ENCODE measurements at regions not wholly inside any gene's neighbourhood (a gene's known extent, or its start where the extent isn't known, plus 50 kb on each side); places are given as distances from the start of the nearest gene placed in this dataset.

DNA sequence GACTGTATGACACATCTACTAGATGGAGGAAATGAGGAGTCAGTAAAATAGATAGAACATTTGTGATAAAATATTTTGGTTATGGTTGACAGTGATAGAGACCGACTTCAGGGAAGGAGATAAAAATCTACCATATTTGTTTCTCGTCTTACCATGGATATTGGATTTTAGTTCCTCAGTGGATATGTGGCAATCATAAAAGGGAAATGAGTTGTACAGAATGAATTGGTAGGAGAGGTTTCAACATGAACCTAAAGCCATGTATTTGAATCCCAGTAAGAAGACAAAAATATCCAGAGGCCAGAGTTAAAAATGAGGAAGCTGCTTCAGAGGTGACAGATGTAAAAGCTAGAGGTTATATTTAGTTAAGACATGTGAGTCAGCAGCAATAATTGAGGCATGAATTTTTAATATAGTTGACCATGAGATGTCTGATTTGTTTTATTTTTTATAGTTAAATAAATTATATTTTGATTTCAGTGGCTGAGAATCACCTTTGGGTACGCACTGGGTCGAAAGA lies 480.4 kb upstream of the TUSC1 start:
- Histone ChIP-seq H3K4me3 (ENCODE audit: low read length) (no peak overlapping the region), H3K4me1 (ENCODE audit: control insufficient read depth, insufficient read depth, low read length) (no peaks in the 10 kb centered on the region), H3K9me3 (ENCODE audit: control insufficient read depth, low read length) (no peaks in the 10 kb centered on the region), H3K27ac (ENCODE audit: low read length) (no peak overlapping the region), H3K27me3 (ENCODE audit: control insufficient read depth, insufficient read depth) (no peaks in the 10 kb centered on the region)
- intact Hi-C loops (cut with DNase I) = no loop called here
- ATAC-seq (no peak), DNase-seq (no peak)
- WGBS = 76% methylated on average over 4 of the region's 4 CpGs

DNA sequence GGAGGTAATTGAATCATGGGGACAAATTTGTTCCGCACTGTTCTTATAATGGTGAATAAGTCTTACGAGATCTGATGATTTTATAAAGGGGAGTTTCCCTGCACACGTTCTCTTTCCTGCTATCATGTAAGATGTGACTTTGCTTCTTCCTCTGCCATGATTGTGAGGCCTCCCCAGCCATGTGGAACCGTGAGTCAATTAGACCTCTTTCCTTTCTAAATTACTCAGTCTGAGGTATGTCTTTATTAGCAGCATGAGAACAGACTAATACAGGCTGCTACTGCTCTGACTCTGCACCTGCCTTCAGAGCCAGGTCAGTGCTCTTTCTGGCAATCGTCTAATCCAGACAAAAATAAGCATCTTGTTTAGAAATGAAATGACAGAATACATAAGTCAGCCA lies 479.2 kb upstream of the TUSC1 start:
- Histone ChIP-seq H3K27ac (ENCODE audit: low read length) (no peak overlapping the region), H3K9me3 (ENCODE audit: control insufficient read depth, low read length) (no peaks in the 10 kb centered on the region), H3K4me3 (ENCODE audit: low read length) (no peak overlapping the region), H3K4me1 (ENCODE audit: control insufficient read depth, insufficient read depth, low read length) (no peaks in the 10 kb centered on the region), H3K27me3 (ENCODE audit: control insufficient read depth, insufficient read depth) (no peaks in the 10 kb centered on the region)
- intact Hi-C loops (cut with DNase I) = no loop called here
- ATAC-seq (no peak), DNase-seq (no peak)
- 75% methylated on average over 5 of the region's 5 CpGs for WGBS

- H3K4me3 ChIP-seq (ENCODE audit: low read length) = no peak overlapping the region
- WGBS = 85% methylated on average over 2 of the region's 2 CpGs
These were observed 474.1 kb upstream of the TUSC1 start for GRCh38 chr9:26152350-26152749.

GRCh38 chr9:26148128-26148527 lies 469.9 kb upstream of the TUSC1 start:
- Histone ChIP-seq H3K27ac (ENCODE audit: low read length) (no peak overlapping the region), H3K9me3 (ENCODE audit: control insufficient read depth, low read length) (no peaks in the 10 kb centered on the region), H3K4me3 (ENCODE audit: low read length) (no peak overlapping the region), H3K4me1 (ENCODE audit: control insufficient read depth, insufficient read depth, low read length) (no peaks in the 10 kb centered on the region), H3K27me3 (ENCODE audit: control insufficient read depth, insufficient read depth) (no peaks in the 10 kb centered on the region)
- intact Hi-C loops (cut with DNase I) = no loop called here
- no peak for ATAC-seq
- no peak for DNase-seq
- 74% methylated on average over 2 of the region's 2 CpGs for whole genome bisulfite sequencing

More at GRCh38 chr9:26152350-26152749, 474.1 kb upstream of the TUSC1 start:
- no peaks in the 10 kb centered on the region for H3K4me1 ChIP-seq (ENCODE audit: control insufficient read depth, insufficient read depth, low read length)
- intact Hi-C loops (cut with DNase I) = no loop called here
- ATAC-seq (no peak), DNase-seq (no peak)
- no peak overlapping the region for H3K27ac ChIP-seq (ENCODE audit: low read length)
- no peaks in the 10 kb centered on the region for H3K9me3 ChIP-seq (ENCODE audit: control insufficient read depth, low read length)
- H3K27me3 ChIP-seq (ENCODE audit: control insufficient read depth, insufficient read depth) = no peaks in the 10 kb centered on the region

DNA sequence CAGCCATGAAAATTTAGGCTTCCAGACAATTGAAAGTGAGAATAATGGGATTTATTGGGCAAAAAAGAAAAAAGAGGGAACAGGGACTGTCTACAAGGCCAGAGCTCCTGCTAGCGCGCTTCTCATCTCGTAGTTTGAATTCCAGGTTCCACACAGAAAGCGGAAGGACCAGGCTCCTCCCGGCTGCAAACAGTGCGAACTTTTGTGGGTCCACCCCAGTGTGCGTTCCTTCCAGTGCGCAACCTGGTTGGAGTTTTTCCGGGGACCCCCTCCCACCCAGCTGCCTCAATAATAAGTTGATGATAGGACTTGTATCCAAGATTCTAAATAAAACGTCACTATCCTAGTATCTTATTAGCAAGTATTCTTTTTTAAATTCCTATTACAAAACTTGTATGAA lies 467.7 kb upstream of the TUSC1 start:
- Histone ChIP-seq H3K4me1 (ENCODE audit: control insufficient read depth, insufficient read depth, low read length) (no peaks in the 10 kb centered on the region), H3K27ac (ENCODE audit: low read length) (no peak overlapping the region), H3K9me3 (ENCODE audit: control insufficient read depth, low read length) (no peaks in the 10 kb centered on the region), H3K4me3 (ENCODE audit: low read length) (no peak overlapping the region), H3K27me3 (ENCODE audit: control insufficient read depth, insufficient read depth) (no peaks in the 10 kb centered on the region)
- WGBS = 92% methylated on average over 10 of the region's 10 CpGs
- ATAC-seq = no peak
- peak in 1 of 3 donors; percentile 18 for DNase-seq
- intact Hi-C loops (cut with DNase I) = no loop called here

- no peaks in the 10 kb centered on the region for H3K4me1 ChIP-seq (ENCODE audit: control insufficient read depth, insufficient read depth, low read length)
- no peaks in the 10 kb centered on the region for H3K9me3 ChIP-seq (ENCODE audit: control insufficient read depth, low read length)
- DNase-seq (peak in 1 of 3 donors; percentile 16), ATAC-seq (no peak)
- H3K27me3 ChIP-seq (ENCODE audit: control insufficient read depth, insufficient read depth) = no peaks in the 10 kb centered on the region
- H3K27ac ChIP-seq (ENCODE audit: low read length) = no peak overlapping the region
- no peak overlapping the region for H3K4me3 ChIP-seq (ENCODE audit: low read length)
- intact Hi-C loops (cut with DNase I) = no loop called here
- 54% methylated on average over 6 of the region's 6 CpGs for WGBS
These were observed 464.4 kb upstream of the TUSC1 start for GRCh38 chr9:26142631-26143030.

GRCh38 chr9:26142201-26142600 lies 464.0 kb upstream of the TUSC1 start:
- WGBS = 67% methylated on average over 5 of the region's 5 CpGs
- DNase-seq (peak in 1 of 3 donors; percentile 14), ATAC-seq (no peak)
- H3K27ac ChIP-seq (ENCODE audit: low read length) = no peak overlapping the region
- H3K9me3 ChIP-seq (ENCODE audit: control insufficient read depth, low read length) = no peaks in the 10 kb centered on the region
- H3K4me3 ChIP-seq (ENCODE audit: low read length) = no peak overlapping the region
- intact Hi-C loops (cut with DNase I) = no loop called here
- no peaks in the 10 kb centered on the region for H3K4me1 ChIP-seq (ENCODE audit: control insufficient read depth, insufficient read depth, low read length)
- no peaks in the 10 kb centered on the region for H3K27me3 ChIP-seq (ENCODE audit: control insufficient read depth, insufficient read depth)

GRCh38 chr9:26133537-26133936 lies 455.3 kb upstream of the TUSC1 start:
- intact Hi-C loops (cut with DNase I) = no loop called here
- 66% methylated on average over 1 of the region's 1 CpG for WGBS
- ATAC-seq = no peak

GRCh38 chr9:26132746-26133312 lies 454.6 kb upstream of the TUSC1 start:
- no peaks in the 10 kb centered on the region for H3K27me3 ChIP-seq (ENCODE audit: control insufficient read depth, insufficient read depth)
- 66% methylated on average over 4 of the region's 4 CpGs for WGBS
- H3K27ac ChIP-seq (ENCODE audit: low read length) = no peak overlapping the region
- H3K4me1 ChIP-seq (ENCODE audit: control insufficient read depth, insufficient read depth, low read length) = no peaks in the 10 kb centered on the region
- ATAC-seq = no peak
- intact Hi-C loops (cut with DNase I) = no loop called here
- DNase-seq = no peak
- H3K9me3 ChIP-seq (ENCODE audit: control insufficient read depth, low read length) = no peaks in the 10 kb centered on the region
- no peak overlapping the region for H3K4me3 ChIP-seq (ENCODE audit: low read length)

More at GRCh38 chr9:26133537-26133936, 455.3 kb upstream of the TUSC1 start:
- Histone ChIP-seq H3K9me3 (ENCODE audit: control insufficient read depth, low read length) (no peaks in the 10 kb centered on the region), H3K4me1 (ENCODE audit: control insufficient read depth, insufficient read depth, low read length) (no peaks in the 10 kb centered on the region), H3K27me3 (ENCODE audit: control insufficient read depth, insufficient read depth) (no peaks in the 10 kb centered on the region), H3K27ac (ENCODE audit: low read length) (no peak overlapping the region), H3K4me3 (ENCODE audit: low read length) (no peak overlapping the region)
- no peak for DNase-seq

DNA sequence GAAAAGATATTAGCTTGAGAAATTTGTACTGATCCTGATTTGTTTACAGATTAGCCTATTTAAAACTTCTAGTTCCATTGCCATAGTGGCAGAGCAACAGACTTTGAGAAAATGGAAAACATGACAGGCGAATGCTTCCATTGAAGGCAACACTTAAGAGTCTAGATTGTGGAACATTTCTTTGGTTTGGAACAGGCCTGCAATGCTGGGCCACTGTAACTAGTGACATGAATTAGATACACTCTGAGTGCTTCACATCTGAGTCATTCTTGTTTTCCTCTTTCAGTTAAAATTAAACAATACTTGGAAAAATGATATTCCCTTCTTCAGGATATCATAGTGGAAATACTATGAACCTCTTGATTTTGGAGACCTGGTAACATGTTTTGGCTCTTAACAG lies 453.6 kb upstream of the TUSC1 start:
- H3K27ac ChIP-seq (ENCODE audit: low read length) = no peak overlapping the region
- ATAC-seq (no peak), DNase-seq (no peak)
- 74% methylated on average over 1 of the region's 1 CpG for WGBS
- no peaks in the 10 kb centered on the region for H3K4me1 ChIP-seq (ENCODE audit: control insufficient read depth, insufficient read depth, low read length)
- no peak overlapping the region for H3K4me3 ChIP-seq (ENCODE audit: low read length)
- no peaks in the 10 kb centered on the region for H3K27me3 ChIP-seq (ENCODE audit: control insufficient read depth, insufficient read depth)
- intact Hi-C loops (cut with DNase I) = no loop called here
- no peaks in the 10 kb centered on the region for H3K9me3 ChIP-seq (ENCODE audit: control insufficient read depth, low read length)

DNA sequence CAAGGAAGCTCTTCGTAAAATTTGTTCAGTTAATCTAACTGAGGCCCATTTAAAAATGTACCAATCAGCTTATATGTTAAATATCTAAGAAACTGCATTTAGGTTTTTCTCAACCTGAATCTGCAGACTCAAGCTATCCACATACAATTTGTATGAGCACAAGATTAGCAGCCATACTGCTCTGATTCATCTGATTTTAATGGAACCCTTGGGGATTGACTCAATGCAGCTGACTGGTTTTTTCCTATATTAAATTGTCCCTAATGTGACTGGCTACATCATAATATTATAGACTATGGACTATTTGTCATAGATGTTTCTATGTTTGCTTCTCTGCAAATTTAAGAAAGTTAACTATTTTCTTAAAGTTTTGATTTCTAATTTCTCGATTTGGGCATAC lies 451.0 kb upstream of the TUSC1 start:
- Histone ChIP-seq H3K27ac (ENCODE audit: low read length) (no peak overlapping the region), H3K9me3 (ENCODE audit: control insufficient read depth, low read length) (no peaks in the 10 kb centered on the region), H3K4me1 (ENCODE audit: control insufficient read depth, insufficient read depth, low read length) (no peaks in the 10 kb centered on the region), H3K4me3 (ENCODE audit: low read length) (no peak overlapping the region), H3K27me3 (ENCODE audit: control insufficient read depth, insufficient read depth) (no peaks in the 10 kb centered on the region)
- no peak for DNase-seq
- intact Hi-C loops (cut with DNase I) = no loop called here
- ATAC-seq = no peak
- 77% methylated on average over 2 of the region's 2 CpGs for WGBS

DNA sequence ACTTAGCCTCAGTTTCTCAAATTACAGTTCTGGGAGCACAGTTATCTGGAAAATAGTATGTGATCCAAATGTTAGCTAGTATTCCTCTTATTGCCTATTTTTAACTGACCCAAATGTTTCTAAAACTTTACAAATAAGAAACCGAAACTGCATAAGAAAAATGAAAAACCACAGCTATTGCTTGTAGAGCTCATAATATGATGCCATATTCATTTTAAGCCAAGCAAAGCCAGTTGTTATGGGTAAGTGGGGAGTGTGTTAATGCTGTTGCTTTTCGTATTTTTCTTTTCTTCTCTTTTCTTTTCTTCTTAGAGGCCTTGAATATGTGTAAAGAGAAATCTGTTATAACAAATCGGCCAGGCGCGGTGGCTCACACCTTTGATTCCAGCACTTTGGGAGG lies 447.4 kb upstream of the TUSC1 start:
- DNase-seq (no peak), ATAC-seq (no peak)
- Histone ChIP-seq H3K4me3 (ENCODE audit: low read length) (no peak overlapping the region), H3K4me1 (ENCODE audit: control insufficient read depth, insufficient read depth, low read length) (no peaks in the 10 kb centered on the region), H3K9me3 (ENCODE audit: control insufficient read depth, low read length) (no peaks in the 10 kb centered on the region), H3K27me3 (ENCODE audit: control insufficient read depth, insufficient read depth) (no peaks in the 10 kb centered on the region), H3K27ac (ENCODE audit: low read length) (no peak overlapping the region)
- intact Hi-C loops (cut with DNase I) = no loop called here
- 90% methylated on average over 5 of the region's 5 CpGs for WGBS
